CD1c-positive myeloid dendritic cell (primary cell): ENCODE measurements at regions not wholly inside any gene's neighbourhood (a gene's known extent, or its start where the extent isn't known, plus 50 kb on each side); places are given as distances from the start of the nearest gene placed in this dataset.

Experiments
- DNase-seq: peaks from one replicate; pipeline ENCODE4 v3.0.0-alpha.2; 2016; ENCODE audit errors: extremely low spot score

GRCh38 chr6:47151232-47151898 is 109.2 kb upstream of the ADGRF1 start:
- DNase-seq: no peak

DNA sequence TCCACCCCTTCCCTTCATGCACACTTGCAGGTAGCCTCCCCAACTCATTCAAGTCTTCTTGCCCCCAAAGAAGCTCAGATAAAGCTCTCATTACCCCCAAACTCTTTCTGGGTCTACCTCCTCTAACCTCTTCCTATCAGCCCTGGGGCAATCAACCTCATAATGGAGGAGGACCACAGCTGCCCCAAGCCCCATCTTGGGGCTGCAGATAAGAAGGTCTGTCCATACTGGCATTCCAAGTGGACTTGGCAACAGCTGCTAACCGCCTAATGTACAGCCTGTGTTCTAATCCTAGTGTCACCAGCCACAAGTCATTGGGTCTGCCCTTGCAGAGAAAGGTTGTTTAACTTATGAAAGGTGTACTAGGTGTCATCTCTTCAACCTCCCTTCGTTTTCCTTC is 107.4 kb upstream of the ADGRF1 start:
- DNase-seq: no peak

DNA sequence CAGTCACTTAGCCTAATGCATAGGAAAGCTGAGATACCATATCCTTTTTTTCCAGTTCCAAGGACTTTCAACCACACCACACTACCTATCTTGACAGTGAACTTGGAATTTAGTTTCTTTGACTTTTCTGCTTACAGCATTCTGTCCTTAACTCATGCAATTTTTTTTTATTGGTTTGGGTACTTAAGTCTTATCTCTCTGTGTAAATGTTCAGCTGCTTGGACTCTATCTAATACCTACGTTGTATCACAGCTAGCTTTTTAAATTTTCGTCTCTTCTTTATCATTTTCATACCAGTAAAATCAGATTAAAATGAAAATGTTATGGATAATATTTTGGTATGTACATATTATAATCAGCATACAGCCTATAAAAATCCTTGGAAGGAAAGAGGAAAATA is 106.9 kb upstream of the ADGRF1 start:
- DNase-seq: no peak

GRCh38 chr6:47147836-47148344 is 105.8 kb upstream of the ADGRF1 start:
- DNase-seq: no peak

DNA sequence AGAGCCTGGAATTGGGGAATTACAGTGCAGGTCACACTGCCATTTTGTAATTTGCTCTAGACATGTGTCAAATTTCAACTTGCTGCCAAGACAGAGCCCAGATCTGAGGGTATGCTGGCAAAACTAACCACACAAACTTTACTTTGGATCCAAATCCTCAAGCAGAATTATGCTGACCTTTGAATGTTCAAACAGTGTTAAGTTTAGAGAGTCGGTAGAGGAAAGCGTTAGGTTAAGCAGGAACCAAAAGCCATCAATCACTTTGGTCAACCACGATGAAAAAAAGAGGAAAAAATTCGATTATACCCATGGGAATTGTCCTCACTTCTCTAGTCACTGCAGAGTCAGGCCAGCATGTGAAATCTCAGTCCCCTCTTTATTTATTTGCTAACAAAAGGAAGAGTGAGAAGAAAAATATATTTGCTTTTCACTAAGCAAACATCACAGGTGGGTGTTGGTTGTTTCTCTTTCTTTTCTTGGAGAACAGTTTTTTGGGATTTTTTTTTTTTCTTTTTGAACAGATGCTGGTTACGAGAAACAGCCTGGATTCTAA is 105.1 kb upstream of the ADGRF1 start:
- DNase-seq: no peak

DNA sequence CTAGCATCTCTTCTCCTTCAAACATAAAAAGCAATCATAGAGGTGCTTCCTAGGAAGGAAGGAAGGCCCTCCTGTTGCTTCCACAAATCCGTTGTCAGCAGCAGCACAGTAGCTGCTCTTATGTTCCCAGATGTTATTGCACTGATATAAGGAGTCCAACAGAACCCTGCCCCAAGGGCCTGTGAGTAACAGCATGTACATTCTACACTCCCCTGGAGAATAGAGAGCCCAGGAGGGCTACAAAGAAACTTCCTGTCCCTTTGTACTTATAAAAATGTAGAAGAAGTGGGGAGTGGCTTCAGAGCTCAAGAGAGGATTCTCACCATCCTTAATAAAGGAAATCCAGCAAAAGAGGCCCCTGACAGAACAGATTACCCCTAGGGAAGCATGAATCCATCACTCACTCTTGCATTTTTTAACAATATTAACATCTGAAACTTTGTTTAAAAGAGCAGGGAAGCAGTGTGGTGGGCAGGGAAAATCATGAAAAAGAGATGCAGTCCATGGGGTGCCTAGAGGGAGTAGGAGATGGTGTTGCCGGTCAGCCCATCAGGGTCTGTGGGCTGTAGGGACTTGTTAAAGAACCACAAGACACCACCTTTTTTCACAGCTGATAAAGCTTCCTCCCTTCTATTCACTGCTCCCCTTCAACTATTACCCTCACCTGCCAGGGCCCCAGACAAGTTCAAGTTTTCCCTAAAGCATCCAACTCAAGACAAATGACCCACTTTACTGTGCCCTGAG is 104.5 kb upstream of the ADGRF1 start:
- no peak for DNase-seq

- no peak for DNase-seq
These were observed 103.1 kb upstream of the ADGRF1 start for GRCh38 chr6:47145212-47145611.

DNA sequence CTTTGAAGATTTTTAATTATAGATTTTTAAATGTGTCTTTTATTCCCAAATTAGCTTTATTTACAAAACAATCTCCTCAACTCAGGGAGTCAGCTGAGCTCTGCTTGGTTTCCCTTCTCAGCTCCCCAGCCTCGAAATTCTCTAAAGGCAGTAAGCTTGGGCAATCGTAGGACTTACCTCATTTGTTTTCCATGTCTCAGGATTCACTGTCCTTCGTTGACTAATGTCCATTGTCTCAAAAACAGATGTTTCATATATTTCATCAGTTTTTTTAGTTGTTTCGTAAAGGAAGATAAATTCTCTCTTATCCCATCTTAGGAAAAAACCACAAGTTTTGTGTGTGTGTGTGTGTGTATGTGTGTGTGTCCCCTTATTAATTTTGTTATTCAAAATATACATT is 102.2 kb upstream of the ADGRF1 start:
- no peak for DNase-seq

DNA sequence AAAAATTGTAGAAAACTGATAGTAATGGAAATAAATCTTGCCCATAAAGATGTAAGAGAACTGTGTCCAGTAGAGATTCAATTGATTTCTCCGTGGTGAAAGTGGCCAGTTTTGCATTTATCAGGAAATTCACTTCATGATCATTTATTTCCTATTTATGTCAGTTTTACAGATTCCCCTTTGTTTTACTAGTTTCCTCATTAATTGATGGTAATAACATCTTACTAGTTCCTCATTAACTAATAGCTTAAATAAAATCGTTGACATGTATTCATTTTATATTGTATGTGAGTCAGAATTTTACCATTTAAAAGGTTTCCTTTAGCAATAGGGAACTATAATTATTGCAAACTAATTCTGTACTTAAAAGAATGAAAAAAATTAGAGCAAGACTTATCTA is 99.8 kb upstream of the ADGRF1 start:
- no peak for DNase-seq

- DNase-seq: peak; percentile 35
These were observed 99.0 kb upstream of the ADGRF1 start for GRCh38 chr6:47141171-47141570.

DNA sequence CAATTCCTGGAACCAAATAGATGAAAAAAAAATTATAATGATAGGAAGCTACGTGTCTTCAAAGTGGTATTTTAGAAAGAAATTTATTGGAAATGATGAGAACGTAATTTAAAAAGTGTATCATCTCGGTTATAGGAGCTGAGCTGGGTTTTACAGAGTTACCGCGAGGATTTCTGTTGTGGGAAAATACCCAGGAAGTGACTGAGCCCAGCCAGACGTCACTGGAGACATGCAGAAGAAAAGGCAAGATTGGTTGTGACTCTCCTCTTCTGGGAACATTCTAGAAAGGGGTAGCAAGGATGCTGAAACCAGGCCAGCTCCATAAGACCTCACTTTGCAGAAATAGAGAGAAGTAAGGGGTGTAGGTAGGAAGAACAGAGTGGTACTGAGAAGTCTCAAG is 95.9 kb upstream of the ADGRF1 start:
- no peak for DNase-seq

GRCh38 chr6:47137073-47137472 is 94.9 kb upstream of the ADGRF1 start:
- no peak for DNase-seq

- peak; percentile 43 for DNase-seq
These were observed 93.6 kb upstream of the ADGRF1 start for GRCh38 chr6:47135772-47136171.

- DNase-seq: peak; percentile 89
These were observed 92.5 kb upstream of the ADGRF1 start for GRCh38 chr6:47134476-47135189.

- no peak for DNase-seq
These were observed 91.3 kb upstream of the ADGRF1 start for GRCh38 chr6:47133230-47134000.

- DNase-seq: no peak
These were observed 90.6 kb upstream of the ADGRF1 start for GRCh38 chr6:47132724-47133123.

DNA sequence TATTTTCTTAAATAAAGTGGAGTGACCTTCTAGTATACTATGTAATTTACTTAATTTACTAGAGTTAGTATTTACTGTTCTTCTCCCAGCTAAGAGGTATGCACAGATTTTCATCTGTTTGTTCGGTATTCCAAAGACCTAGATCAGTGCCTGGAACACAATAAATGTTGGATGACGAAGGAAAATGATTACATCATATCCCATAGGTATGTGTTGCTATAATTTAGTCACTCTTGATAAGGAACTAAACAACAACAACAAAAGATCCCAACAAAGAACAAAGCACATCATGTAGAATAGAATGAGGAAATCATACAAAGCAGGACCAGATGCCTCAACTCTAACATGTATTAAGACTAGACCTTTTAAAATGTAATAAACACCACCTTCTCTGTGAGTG is 89.6 kb upstream of the ADGRF1 start:
- no peak for DNase-seq

GRCh38 chr6:47130086-47130485 is 88.0 kb upstream of the ADGRF1 start:
- DNase-seq: no peak

DNA sequence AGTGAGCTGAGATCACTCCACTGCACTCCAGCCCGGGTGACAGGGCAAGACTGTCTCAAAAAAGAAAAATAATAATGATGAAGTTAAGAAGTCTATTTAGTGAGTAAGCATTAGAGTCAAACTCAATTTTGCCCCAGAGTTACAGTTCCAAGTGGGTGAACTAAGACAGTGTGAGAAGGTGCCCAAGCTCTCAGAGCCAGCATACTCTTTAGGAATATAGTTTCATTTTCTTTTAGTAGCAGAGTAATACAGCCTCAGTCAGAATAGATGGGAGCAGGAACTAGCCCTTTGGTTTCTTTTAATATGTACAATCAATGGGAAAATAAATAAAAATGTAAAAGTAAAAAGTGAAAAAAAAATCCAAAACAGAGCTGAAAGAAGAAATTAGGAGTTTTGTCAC is 87.0 kb upstream of the ADGRF1 start:
- no peak for DNase-seq

DNA sequence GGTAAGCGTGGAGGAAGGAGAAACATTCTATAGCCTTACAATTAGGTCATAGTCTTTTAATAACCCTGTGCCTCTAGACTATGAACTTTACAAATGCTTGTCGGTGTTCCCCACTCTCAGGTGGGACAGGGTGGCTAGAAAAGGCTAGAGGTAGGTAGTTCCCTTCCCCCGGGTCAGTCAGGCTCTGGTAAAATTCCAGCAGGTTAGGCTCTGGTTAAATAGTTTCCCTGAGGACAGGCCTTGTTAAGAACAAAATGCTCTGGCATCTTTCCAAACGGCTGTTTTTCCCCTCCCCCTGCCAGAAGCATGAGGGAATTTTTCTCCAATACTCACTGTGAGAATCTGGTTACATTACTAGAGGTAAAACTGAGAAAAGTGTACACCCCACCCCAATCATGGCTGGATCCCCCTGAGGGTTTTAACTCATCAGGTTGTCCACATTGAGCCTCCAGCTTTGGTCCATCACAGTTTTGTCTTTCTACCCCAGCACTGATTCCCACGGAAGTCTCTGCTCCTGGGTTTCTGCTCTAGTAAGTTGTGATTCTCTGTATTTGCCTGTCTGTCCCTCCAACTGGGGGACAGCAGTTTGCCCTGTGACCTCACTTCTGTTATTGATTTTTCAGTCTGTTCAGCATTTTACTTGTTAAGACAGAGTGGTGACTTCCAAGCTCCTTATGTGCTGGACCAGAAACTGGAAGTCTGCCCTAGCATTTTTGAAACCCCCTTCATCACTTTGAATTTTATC is 84.7 kb upstream of the ADGRF1 start:
- DNase-seq: no peak

- no peak for DNase-seq
These were observed 76.5 kb upstream of the ADGRF1 start for GRCh38 chr6:47118611-47119010.
